NCI-H510A (cell line): ENCODE measurements at regions not wholly inside any gene's neighbourhood (a gene's known extent, or its start where the extent isn't known, plus 50 kb on each side); places are given as distances from the start of the nearest gene placed in this dataset.
"Not testable (repeated sequence)": the region's sequence is repeated elsewhere in the genome, so short reads cannot be mapped to it uniquely, and the experiment has no call there.

Experiments used
- DNase-seq: peaks from one replicate; lab custom pipeline; 2025; lab: John Stamatoyannopoulos, UW

GRCh38 chr3:22383285-22383684 is 632.3 kb upstream of the ZNF385D start:
- no peak for DNase-seq

DNA sequence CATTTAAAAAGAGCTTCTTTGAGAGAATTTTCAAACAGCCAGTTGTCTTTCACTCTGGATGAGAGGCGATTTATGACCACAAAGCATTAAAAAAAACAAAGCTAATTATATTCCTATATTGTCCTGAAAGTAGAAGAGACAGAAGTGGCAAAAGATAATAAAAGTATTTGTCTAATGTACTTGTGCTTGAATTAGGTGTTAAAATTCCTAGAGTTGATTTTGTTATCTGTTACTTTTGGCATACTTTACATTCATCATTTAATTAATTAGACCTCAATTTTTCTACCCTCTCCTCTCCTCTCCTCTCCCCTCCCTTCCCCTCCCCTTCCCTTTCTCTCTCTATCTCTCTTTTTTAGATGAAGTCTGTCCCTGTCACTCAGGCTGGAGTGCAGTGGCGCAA is 635.1 kb upstream of the ZNF385D start:
- DNase-seq = no peak

GRCh38 chr3:22392286-22392685 is 641.3 kb upstream of the ZNF385D start:
- no peak for DNase-seq

DNA sequence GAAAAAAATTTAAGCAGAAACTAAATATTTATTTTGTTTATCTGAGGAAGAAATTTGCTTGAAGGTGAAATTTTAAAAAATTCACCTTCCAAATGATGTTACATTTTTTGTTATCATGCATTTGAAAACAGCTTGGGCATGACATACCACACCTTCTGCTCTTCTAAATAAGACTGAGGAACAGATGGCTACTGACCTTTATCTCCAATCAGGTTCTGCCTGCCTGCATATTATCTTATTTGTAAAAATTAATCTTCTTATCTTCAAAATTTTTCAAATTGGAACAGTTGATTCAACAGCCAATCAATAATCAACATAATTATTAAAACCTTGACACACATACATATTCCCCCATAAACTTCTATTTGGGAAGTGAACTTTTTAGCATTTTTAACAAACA is 641.8 kb upstream of the ZNF385D start:
- no peak for DNase-seq

DNA sequence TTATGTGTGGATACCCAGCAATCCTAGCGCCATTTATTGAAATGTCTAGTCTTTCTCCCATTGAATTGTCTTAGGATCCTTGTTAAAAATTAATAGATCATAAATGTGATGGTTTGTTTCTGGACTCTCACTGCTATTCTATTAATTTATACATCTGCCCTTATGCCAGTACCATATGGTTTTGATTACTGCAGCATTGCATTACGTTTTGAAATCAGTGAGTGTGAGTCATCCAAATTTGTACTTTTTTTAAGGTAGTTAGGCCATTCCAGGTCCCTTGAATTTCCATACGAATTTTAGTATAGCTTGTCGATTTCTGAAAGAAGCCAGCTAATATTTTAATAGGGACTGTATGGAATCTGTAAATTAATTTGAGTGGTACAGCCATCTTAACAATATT is 648.6 kb upstream of the ZNF385D start:
- DNase-seq = no peak

DNA sequence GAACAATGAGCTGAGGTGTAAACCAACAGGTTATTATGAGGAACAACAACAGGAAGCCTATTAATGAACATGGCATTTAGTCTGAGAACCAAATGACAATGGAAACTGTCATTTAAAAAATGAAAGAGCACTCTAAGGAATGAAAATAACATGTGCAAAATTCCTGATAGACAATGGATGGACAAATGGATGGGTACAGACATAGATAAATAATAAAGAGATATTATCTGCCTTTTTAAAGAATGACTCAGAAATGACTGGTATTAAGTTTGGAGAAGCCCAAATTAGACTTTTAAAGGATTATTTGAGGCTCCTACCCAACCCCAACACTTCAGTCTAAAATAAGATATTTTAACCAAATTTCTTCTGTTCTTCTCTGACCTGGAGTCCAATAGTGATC is 650.5 kb upstream of the ZNF385D start:
- no peak for DNase-seq

- DNase-seq = no peak
Measured at GRCh38 chr3:22414239-22414638, 663.2 kb upstream of the ZNF385D start.

DNA sequence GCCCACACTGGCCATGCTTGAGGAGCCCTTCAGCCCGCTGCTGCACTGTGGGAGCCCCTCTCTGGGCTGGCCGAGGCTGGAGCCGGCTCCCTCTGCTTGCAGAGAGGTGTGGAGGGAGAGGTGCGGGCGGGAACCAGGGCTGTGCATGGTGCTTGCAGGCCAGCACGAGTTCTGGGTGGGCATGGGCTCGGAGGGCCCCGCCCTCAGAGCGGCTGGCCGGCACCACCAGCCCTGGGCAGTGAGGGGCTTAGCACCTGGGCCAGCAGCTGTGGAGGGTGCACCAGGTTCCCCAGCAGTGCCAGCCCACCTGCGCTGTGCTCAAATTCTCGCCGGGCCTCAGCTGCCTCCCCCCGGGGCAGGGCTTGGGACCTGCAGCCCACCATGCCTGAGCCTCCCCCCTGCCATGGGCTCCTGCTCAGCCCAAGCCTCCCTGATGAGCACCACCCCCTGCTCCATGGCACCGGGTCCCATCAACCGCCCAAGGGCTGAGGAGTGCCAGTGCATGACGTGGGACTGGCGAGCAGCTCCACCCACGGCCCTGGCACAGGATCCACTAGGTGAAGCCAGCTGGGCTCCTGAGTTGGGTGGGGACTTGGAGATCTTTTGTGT is 665.9 kb upstream of the ZNF385D start:
- not testable (repeated sequence) for DNase-seq

DNA sequence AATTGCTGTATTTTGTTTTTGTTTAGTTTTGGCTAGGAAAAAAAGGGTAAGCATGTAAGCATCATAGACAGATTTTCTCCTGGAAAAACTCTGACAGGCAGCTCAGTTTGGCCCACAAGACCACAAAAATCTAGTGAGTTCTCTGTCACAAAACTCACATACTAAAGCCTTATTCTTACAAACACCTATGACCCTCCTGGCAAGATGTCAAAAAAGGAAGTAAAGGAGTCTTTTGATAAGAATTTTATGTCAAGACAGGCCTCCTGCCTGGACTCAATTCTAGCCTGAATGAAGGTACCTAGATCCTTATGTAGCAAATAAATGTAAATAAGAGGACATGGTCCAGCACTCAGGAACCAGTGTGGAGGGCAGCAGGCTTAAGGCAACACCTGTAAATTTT is 668.3 kb upstream of the ZNF385D start:
- no peak for DNase-seq

- DNase-seq = no peak
Measured at GRCh38 chr3:22421589-22421988, 670.6 kb upstream of the ZNF385D start.

- no peak for DNase-seq
Measured at GRCh38 chr3:22431334-22431733, 680.3 kb upstream of the ZNF385D start.

DNA sequence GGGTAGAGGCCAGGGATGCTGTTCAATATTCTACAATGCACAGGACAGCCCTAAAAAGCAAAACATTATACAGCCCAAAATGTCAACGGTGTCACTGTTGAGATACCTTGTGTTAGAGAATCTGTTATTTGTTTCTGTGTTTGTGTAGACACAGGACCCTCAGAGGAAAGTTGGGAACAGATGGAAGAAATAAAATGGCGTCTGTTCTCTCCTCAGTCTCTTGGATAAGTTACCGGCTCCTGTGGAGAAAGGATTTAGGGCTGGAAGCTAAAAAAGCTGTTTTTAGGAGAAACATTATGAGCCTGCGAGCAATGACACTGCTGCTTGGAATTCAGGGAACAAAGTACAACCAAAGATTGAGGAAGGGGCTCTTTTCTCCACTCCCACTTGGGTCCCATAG is 688.6 kb upstream of the ZNF385D start:
- no peak for DNase-seq

DNA sequence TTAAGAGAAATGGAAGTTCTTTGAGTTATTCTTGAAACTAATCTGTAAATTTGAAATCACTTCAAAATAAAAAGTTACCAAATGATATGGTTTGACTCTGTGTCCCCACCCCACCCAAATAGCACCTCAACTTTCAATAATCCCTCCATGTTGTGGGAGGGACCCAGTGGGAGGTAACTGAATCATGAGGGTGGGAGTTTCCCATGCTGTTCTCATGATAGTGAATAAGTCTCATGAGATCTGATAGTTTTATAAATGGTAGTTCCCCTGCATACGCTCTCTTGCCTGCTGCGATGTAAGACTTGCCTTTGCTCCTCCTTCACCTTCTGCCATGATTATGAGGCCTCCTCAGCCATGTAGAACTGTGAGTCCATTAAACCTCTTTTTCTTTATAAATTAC is 690.7 kb upstream of the ZNF385D start:
- DNase-seq = no peak

DNA sequence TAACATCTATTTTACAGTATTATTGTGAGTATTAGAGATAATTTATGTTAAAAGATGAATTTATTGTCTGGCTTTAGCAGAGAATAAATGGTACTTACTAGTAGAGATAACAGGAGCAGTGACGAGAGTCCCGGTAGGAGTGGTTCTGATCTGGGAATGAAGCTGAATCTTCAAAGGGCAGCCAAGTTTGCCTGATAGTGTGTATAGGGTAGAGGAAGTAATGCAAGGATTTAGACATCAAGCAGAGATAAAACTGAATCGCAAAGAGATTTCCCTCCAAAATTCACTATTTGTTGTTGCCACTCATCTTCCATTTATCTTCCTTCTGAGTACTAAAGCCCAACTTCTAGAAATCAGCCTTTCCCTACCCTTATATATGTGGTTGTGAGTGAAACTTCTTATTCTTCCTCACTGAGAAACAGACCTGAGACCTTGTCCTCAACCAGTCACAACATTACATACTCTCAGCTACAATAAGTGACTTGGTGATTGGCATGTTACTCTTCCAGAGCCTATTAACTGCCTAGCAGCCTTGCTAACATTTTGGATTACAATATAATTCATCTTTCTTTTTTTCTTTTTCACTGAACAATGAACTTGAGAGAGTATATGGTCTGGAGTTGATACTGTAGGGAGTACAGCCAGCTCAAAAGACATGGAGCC is 692.7 kb upstream of the ZNF385D start:
- no peak for DNase-seq

GRCh38 chr3:22445336-22445735 is 694.3 kb upstream of the ZNF385D start:
- DNase-seq = not testable (repeated sequence)

GRCh38 chr3:22450786-22451400 is 699.9 kb upstream of the ZNF385D start:
- no peak for DNase-seq

GRCh38 chr3:22451501-22451900 is 700.5 kb upstream of the ZNF385D start:
- no peak for DNase-seq

GRCh38 chr3:22453906-22454535 is 703.0 kb upstream of the ZNF385D start:
- DNase-seq = no peak

GRCh38 chr3:22469995-22470394 is 719.0 kb upstream of the ZNF385D start:
- DNase-seq = no peak

DNA sequence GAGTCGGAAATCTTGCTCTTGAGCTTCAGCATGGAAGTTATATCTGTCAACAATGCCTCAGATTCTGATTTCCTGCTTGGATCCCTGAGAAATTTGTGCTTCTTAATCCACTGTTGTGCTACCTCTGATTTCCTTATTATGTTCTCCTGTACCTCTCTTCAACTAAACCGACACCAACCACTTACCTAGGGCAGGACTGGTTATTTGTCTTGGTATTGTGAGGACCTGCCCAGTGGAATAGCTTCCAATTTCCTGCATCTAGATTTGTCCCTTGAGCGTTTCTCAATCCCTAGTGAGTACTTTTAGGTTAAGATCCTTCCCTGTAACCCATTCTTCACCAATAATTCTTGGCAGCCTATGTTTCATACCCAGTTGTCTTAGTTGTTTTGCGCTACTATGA is 720.5 kb upstream of the ZNF385D start:
- DNase-seq = no peak

GRCh38 chr3:22474706-22475445 is 723.9 kb upstream of the ZNF385D start:
- no peak for DNase-seq

- no peak for DNase-seq
Measured at GRCh38 chr3:22475665-22476240, 724.7 kb upstream of the ZNF385D start.
